ENCODE measurements at regions not wholly inside any gene's neighbourhood (a gene's known extent, or its start where the extent isn't known, plus 50 kb on each side); places are given as distances from the start of the nearest gene placed in this dataset.
A peak's percentile ranks its signal among the peaks of the same experiment; 100 is the strongest.

GRCh38 chr4:136865526-136865925 lies 666.8 kb downstream of the PCDH18 start:
- intact Hi-C loops (cut with DNase I), result no loop called here
- TF ChIP-seq POLR2A (IDR thresholded peaks at IDR 0.05), result no peak
- no peak for TF ChIP-seq CTCF (IDR thresholded peaks at IDR 0.05)
- H3K27ac ChIP-seq, result no peak overlapping the region
- WGBS, 2 donors, result 41 to 65% methylated on average over 2 of the region's 2 CpGs
- DNase-seq, result no peak
- H3K27me3 ChIP-seq, result no peaks in the 10 kb centered on the region
- no peaks in the 10 kb centered on the region for H3K36me3 ChIP-seq
- H3K4me3 ChIP-seq (replicated peaks in 1 of 3), result no peak overlapping the region
- no peaks in the 10 kb centered on the region for H3K4me1 ChIP-seq
- no peaks in the 10 kb centered on the region for H3K9me3 ChIP-seq

- DNase-seq, result peak in 1 of 2 donors; percentile 11
- Histone ChIP-seq H3K4me1 (no peaks in the 10 kb centered on the region), H3K36me3 (no peaks in the 10 kb centered on the region), H3K4me3 (replicated peaks in 1 of 3) (no peak overlapping the region), H3K27ac (no peak overlapping the region), H3K9me3 (no peaks in the 10 kb centered on the region), H3K27me3 (no peaks in the 10 kb centered on the region)
- TF ChIP-seq CTCF (IDR thresholded peaks at IDR 0.05) (peak; percentile 9 to 73 (median 54)), POLR2A (IDR thresholded peaks at IDR 0.05) (no peak)
- intact Hi-C loops (cut with DNase I), result no loop called here
- 3 to 6% methylated on average over 2 of the region's 2 CpGs for WGBS, 2 donors
Measured at GRCh38 chr4:136864604-136865185, 667.6 kb downstream of the PCDH18 start.

GRCh38 chr4:136863756-136864155 lies 668.5 kb downstream of the PCDH18 start:
- intact Hi-C loops (cut with DNase I), result no loop called here
- 34 to 42% methylated on average over 1 of the region's 1 CpG for WGBS, 2 donors
- Histone ChIP-seq H3K4me1 (no peaks in the 10 kb centered on the region), H3K27ac (no peak overlapping the region), H3K36me3 (no peaks in the 10 kb centered on the region), H3K4me3 (replicated peaks in 1 of 3) (no peak overlapping the region), H3K9me3 (no peaks in the 10 kb centered on the region), H3K27me3 (no peaks in the 10 kb centered on the region)
- no peak for TF ChIP-seq POLR2A (IDR thresholded peaks at IDR 0.05)
- TF ChIP-seq CTCF (IDR thresholded peaks at IDR 0.05), result no peak
- DNase-seq, result no peak

GRCh38 chr4:136862653-136863052 lies 669.6 kb downstream of the PCDH18 start:
- no peaks in the 10 kb centered on the region for H3K9me3 ChIP-seq
- no peak overlapping the region for H3K4me3 ChIP-seq (replicated peaks in 1 of 3)
- no peaks in the 10 kb centered on the region for H3K36me3 ChIP-seq
- TF ChIP-seq CTCF (IDR thresholded peaks at IDR 0.05) (no peak), POLR2A (IDR thresholded peaks at IDR 0.05) (no peak)
- no peaks in the 10 kb centered on the region for H3K27me3 ChIP-seq
- no peak for DNase-seq
- intact Hi-C loops (cut with DNase I), result no loop called here
- H3K4me1 ChIP-seq, result no peaks in the 10 kb centered on the region
- WGBS, 2 donors, result 89 to 90% methylated on average over 3 of the region's 3 CpGs
- no peak overlapping the region for H3K27ac ChIP-seq

- Histone ChIP-seq H3K9me3 (no peaks in the 10 kb centered on the region), H3K27me3 (no peaks in the 10 kb centered on the region), H3K4me1 (no peaks in the 10 kb centered on the region), H3K36me3 (no peaks in the 10 kb centered on the region), H3K27ac (no peak overlapping the region), H3K4me3 (replicated peaks in 1 of 3) (no peak overlapping the region)
- intact Hi-C loops (cut with DNase I), result no loop called here
- TF ChIP-seq POLR2A (IDR thresholded peaks at IDR 0.05) (no peak), CTCF (IDR thresholded peaks at IDR 0.05) (no peak)
- DNase-seq, result no peak
- 67 to 74% methylated on average over 2 of the region's 2 CpGs for WGBS, 2 donors
Measured at GRCh38 chr4:136861091-136861490, 671.2 kb downstream of the PCDH18 start.
